Left renal pelvis (tissue), 4 donors: ENCODE measurements at regions not wholly inside any gene's neighbourhood (a gene's known extent, or its start where the extent isn't known, plus 50 kb on each side); places are given as distances from the start of the nearest gene placed in this dataset.

Experiments used
- DNase-seq, 4 donors: peaks; one replicate each; pipeline ENCODE4 v3.0.0-alpha.2; 2013; ENCODE audit warnings: low read depth in 4 of 4, low spot score in 3 of 4

DNA sequence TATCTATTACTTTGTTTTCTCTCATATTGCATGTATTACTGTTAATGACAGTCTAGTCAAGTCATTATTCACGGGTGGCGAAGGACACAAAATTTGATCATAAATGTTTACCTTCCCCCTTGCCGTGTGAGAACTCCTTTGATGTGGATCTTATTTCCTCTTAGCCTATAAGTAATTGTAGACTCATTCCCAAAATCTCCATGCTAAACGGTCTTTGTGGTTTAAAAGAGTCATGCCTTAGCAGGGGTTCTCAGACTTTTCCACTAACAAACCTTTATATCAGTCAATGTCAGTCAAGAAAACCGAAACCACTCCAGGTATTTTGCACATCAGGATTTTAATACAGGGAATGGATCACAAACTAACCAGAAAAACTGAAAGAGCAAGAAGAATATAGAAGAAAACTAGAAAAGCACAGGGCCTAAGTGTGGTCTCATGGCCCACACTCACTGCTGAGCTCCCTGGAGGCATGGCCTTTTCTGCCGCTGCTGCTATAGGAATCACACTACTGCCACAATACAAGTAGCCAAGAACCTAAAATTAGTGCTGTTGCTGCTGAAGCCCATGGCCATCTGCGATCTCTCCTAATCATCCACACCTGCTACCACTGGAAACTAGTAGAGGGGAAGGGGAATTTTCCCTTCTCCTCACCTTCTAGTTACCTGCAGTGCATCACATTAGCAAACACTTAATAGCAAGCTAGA lies 186.0 kb upstream of the POU3F2 start:
- no peak for DNase-seq

DNA sequence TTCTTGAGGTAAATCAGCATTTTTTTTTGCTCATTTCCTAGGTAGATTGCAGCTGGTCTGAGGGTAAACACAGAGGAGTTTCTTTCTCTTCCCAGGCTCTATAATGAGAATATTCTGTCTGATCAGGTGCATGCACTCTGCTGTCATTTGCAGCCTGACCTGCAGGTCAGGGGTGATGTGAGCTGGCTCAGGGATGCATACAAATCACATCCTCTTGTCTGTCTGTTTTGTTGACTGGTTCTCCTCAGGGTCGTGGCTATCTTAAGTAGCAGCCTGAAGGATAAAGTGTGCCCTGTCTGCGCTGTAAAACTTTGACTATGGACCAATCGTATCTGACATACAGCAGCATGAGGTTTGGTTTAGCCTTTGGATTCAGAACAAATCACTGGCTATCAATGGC lies 183.4 kb upstream of the POU3F2 start:
- DNase-seq, result no peak

DNA sequence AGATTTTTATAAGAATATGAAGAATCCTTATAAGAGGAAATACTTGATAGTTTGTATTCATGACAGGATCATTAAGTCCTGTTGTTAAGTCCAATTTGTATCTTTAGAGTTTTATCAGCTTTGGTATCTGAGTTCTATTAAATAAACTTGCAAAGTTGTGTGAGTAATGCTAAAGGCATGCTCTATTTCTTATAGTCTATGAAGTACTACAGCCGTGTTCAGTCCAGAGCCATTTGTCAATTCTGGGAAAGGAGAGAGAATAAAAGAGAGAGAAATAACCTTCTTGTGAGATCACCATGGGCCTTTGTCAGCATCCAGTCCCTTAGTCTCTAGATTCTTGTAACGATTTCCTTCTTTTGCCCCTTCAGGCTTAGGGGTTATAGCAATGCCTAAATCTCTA lies 181.2 kb upstream of the POU3F2 start:
- DNase-seq, result no peak

DNA sequence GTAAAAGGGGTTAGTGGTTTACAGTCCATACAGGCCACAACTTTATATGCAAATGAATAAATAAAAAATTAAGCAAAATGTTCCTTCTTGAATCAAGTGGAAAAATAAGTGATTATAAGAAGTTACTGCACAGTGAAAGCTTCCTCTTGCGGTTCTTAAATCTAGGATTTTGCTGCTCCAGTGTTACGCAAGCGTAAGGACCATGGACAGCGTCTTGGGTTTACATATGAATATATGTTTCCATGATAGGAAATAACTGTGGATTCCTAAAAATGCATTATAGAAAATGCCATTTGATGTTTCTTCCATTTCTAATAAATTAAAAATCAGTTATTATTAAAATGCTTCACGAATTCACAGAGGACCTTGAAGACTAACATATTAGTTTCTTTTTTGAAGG lies 176.6 kb upstream of the POU3F2 start:
- peak; percentile 12 to 46 (median 40) for DNase-seq

DNA sequence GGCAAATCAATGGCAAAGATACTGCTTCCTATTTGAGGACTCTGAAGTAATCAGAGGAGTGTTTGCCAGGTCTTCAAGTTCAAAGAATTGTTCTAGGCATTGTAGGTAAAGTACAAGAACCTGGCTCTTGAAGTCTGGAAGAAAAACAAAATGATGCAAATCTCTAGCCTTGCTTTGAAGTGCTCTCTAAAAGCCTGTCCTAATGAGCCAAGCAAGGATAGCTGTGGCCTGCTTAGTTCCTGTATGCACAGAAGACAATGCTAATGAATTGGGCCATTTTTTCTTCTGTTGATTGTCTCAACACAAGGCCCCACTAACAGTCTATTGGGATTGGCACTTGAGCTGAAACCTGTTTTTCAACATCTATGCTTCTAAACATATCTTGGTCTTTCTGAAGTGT lies 165.0 kb upstream of the POU3F2 start:
- DNase-seq, result no peak

DNA sequence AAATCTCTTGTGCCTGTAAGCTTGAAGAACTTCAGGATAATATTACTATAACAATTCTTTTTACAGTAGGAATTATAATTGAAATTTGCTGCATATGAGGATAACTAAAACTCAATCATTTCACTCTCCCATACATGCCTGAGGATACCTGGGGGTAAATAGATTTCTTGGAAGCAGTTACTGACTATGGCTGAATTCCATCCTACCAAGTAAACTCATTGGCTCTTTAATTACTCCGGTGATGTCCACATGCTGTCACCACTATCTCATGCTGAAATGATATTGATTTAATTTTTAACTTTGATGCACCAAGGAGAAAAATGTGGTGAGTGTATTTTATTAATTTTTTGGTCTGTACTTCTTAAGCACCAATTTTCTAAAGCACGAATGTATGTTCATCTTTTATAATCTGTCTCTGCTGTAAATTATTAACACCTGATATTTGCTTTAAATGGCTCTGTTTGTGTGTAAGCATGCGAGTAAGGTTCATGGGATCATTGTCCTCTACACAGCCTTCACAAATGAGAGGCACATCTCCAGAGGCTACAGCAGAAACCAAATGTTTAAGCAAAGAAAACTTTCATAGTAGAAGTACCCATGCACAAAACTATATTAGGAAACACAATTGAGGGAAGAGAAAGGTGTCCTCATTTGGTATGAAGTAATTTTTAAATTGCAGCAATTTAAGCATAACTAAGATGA lies 164.2 kb upstream of the POU3F2 start:
- DNase-seq, result no peak

DNA sequence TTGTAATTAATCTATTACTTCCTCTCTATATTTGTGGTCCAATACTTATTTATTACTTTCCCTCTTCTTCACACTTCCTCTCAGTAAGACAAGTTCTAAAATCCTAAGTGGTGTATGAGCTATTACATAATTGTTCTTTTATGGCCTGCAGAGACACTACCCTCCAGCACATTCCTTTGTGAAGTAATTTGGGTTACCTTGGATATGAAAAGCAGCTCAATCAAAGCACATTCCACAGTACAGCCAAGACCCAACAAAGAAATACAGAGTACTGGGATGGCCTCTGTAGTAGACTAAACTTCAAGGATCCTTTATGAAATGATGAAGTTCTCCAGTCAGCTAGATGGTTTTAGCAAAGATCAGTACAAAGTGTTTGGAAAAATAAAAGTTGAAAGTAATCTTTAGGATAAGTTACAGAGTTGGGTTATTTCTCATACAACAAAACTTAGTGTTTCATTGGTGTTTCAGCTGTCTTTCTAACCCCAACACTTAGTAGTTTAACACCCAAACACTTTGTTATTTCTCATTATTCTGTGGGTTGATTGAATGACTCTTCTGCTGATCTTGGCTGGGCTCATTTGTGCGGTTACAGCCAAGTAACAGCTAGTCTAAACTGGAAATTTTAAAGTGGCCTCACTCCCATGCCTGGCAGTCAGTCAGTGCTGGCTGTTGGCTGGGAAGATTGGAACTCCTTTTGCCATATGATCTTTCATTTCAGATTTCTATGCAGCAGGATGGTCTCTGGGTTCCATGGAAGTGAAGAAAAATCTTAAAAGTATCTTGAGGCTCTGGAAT lies 161.5 kb upstream of the POU3F2 start:
- DNase-seq, result no peak

DNA sequence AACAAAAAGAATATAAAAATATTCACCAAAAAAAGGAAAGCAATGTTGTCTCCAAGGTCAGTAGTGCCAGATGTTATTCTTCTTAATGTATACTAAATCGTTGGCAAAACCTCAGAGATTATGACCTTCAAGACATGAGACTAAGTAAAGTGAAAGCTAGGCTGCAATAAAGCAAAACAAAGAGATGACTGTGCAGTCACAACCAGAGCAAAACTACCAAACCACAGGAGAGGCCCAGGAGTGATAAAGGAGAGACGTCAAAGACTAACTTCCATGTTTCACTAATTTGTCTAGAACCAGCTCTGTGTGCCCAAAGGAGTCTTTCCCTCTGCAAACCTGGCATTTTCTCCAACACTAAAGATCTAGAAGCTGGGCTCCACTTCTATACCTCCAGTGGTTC lies 155.9 kb upstream of the POU3F2 start:
- DNase-seq, result no peak

DNA sequence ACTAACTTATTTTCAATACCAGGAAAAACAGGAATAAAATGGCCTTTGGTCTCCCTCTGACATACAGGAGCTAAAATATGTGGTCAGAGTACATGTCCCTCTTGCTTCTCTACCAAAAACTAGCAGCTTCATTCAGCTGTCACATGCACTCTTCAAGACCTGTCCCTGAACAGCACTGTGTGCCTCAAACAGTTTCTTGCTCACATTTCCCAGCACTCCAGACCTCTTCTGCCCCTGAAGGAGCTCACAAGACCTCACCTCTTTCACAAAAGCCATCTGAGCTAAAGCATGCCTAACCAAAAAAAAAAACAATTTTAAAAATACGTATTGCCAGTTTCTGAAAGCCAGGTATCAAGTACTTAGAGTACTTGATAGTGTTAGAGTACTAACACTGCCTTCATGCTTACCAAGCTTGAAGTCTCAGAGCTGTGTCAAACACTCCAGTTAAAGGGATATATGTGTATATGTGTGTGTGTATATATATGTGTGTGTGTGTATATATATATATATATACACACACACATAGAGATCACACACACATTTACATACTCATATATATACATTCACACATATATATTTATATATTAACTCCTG lies 148.3 kb upstream of the POU3F2 start:
- no peak for DNase-seq

DNA sequence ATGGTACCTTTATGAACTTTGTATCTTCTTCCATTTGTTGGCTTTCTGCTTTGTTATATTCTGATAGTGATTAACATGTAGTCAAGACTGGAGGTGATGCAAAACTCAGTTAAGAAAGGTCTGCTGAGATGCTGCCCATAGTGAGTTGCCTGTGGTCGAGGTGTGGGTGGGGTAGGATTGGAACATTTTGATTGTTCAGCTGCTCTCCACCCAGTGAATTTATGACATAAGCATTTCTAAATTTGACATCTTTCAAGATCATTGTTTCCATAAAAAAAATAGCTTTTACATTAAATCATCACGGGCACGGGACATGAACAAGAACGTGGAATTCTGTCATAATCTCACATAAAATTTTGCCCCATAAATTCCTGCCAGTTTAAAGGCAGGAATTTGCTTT lies 146.6 kb upstream of the POU3F2 start:
- no peak for DNase-seq

DNA sequence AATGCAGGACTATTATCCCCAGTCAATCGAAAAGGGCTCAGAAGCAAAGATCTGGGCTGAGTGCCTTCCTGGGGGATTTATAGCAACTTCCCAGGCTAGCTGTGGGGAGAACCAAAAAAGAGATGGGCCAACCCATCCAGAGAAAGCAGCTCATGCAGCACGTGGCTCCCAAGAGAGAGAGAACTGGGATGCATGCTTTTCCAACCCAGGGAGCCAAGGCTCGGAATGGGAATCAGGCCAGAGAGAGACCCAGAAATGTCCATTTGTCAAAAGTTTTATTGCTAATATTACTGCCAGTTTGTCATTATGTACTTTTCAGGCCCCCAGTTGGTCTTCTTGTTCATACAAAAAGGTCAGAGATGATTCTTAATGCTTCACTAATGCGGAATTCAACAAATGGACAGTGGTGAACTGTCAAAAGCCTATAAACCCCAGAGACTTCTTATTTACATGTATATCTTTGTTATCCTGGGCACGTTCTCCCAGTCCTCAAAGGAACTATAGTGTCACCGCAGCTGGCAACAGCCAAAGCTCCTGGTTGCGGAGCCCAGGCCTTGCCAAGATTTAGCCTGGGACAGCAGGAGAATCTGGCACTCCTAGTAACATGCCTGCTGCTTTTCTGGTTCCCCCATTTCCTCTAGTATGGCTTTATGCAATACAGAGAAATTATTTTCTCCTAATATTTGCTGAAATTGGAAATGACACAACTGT lies 139.1 kb upstream of the POU3F2 start:
- no peak for DNase-seq

DNA sequence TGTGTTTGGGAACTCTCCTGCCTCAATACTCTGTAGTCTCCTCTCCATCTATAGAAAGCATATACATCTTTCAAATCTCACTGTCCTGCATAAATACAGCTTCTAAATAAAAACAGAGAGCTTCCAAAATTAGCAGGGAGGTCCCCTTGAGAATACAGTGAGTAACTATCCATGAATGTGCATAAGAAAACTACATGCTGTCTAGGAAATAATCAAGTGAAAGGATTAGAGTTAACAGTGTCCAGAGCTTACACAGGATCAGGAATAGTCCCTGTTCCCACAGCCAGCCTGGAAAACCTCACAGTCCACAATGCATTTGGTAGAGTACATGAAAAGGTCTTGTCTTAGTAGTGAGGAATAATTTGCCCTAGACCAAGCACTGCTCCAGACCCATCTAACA lies 123.0 kb upstream of the POU3F2 start:
- no peak for DNase-seq

DNA sequence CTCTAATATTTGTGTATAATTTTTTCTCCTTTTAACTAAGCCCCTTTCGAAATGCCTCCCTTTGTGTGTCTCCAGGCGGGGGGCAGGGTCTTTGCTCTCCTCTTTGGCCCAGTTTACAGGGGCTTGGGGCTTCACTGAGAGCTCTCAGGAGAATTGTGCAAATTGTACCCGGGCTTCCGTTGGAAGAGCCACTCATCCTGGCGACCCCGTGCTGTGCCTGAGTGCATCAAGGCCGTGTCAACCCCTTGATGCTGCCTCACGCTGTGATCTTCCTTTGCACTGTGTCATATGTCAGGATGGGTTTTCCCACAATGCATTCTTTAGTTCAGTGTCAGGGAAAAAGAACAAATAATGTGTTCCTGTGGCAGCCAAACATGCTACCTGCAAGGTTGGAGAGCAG lies 118.0 kb upstream of the POU3F2 start:
- DNase-seq, result no peak

DNA sequence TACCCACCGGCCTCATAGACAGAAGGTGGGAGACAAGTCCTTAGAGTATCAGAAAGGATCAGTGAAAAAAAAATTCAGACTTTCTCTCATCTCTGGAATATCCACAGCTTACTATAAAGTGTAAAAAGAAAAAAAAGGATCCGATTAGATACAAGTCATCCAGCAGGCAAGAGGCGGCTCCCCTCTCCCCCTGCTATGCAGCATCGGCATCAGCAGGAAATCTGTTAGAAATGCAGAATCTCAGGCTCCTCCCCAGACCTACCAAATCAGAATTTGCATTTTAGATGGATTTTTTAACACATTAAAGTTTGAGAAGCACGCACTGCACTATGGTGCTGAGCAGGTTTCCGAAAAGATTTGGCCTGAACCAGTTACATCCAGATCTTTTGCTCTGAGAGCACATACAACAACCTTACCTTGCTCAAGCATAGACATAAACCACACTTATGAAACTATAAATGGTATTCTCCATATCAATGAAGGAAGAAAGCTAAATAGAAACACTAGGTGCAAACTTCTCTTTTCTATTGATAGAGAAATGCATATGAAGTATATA lies 117.0 kb upstream of the POU3F2 start:
- DNase-seq, result no peak

DNA sequence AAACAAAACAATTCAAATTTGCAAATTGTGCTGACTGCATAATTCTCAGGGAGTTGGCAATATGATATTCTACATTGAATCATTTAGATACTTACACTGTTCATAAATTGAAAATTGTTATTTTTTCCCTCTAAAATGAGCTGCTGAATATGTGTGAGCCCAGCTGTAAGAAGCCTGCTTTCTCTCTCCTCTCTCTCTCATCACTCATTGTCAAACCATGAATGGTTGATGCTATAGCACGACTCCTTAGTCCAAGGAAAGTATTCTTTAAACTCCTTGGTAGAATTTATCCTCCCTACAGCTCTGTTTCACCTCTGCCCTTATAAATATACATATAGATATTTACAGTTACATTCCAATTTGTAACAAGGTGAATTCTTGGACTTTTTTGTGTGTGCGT lies 116.4 kb upstream of the POU3F2 start:
- no peak for DNase-seq

DNA sequence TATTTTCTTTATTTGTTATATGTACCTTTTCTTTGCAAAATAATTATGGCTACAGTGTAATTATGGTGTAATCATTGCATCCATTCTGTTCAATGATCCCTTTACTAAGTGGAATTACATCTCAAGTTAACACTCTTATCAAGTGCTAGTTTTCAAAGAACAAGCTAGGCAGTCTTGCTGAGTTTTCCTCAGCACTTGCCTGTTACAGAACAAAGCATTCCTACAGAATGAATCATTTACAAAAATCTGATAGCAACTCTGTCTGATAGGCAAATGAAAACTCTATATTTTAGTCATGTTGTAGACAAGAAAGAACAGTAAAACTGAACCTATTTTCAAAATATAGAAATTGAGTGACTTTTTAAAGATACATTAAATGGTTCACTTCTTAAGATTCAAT lies 109.8 kb upstream of the POU3F2 start:
- DNase-seq, result no peak

DNA sequence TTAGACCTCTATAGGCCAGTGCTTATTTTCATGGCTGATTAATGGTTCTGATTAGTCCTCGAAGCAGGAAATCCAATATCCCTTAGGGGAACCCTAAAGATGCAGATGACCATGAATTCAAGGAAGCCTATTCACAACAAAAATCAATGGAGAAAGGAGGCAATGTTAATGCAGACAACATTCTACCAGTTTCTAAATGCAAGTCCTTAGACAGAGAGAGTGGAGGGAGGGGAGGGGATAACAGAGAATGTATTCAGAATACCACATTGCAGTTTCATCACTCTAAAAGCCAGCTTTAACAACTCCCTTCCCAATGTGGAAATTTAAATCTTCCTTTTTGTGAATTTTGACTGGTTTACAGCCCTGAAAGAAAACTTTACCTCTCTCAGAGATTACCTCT lies 87.1 kb upstream of the POU3F2 start:
- DNase-seq, result no peak

DNA sequence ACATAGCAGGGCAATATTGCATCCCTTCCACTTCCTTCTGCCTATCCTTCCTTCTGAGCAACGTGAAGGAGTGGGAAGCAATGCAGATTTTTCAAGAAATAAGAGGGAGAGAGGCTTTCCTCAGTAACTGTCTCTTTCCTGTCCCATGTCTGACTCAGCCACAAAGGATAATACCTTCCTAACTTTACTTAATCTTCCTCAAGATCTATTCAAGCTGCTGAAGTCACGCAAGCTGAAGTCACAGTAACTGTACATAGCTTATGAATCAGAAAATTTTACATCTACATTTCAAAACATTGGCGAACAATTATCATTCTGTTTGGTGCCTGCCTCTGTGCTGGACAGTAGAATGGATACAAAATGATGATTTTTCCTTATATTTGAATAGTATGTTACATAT lies 86.4 kb upstream of the POU3F2 start:
- DNase-seq, result no peak

DNA sequence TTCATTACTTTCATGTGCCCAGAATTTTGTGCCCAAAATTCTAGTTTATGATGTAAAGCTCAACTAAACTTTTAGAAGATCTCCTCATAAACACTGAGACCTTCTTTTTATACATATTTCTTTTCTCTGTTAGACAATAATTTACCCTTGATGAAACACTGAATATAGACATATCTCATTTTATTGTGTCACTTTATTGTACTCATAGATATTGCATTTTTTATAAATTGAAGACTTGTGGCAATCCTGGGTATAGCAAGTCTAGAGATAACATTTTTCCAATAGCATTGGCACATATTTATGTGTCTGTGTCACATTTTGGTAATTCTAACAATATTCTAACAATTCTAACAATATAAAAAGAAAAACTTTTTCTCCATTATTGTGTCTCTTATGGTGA lies 74.9 kb upstream of the POU3F2 start:
- no peak for DNase-seq

DNA sequence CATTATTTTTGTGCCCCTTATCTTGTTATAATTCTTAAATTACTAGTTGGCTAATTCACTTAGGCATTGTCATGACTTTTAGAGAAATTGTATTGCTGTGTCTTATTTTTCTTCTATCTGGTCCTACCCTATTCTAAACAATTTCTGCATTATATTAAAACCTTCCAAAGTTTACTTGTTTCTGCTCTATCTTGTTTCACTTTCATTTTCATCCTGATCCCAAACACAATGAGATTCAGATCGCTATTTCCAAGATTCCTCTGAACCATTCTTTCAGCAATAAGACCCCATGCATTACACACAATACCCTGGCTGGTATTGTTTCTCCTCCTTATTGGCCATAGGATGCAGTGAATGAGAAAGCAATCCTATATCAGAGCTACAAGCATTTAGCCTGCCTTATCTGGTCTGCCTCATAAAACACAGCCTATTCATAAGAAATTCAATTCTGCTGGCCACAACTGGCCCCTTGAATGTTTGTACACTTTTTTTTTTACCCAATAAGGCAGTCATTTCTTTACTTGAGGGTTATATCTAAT lies 69.9 kb upstream of the POU3F2 start:
- no peak for DNase-seq
